ENCODE measurements at regions not wholly inside any gene's neighbourhood (a gene's known extent, or its start where the extent isn't known, plus 50 kb on each side); places are given as distances from the start of the nearest gene placed in this dataset.

DNA sequence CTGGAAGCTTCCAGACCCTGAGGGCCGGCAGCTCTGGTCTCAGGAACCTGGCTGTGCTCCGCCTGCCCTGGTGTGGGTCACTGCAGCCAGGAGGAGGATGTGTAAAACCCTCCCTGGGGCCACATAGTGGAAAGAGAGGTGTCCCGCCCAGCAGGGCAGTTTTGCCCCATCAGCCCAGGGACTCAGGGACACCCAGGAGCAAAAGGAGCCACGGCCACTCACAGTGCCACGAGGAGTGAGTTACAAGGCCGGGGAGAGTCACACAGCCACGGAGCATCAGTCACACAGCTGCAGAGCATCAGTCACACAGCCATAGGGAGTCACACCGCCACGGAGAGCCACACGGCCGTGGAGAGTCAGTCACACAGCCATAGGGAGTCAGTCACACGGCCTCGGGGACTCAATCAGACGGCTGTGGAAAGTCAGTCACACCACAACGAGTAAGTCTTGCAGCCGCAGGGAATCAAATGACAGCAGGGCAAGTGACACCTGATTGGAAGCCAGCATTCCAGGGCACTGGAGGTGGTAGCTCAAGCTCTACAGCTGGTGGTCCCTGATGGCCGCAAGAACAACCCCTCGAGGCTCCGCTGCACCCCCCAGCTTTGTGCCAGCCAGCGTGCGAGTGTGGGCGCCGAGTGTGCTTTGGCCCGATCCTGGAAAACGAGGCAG is 60.9 kb downstream of the DLL1 start:
- TF ChIP-seq POLR2A (IDR thresholded peaks at IDR 0.05), result no peak
- TF ChIP-seq, protein P1, sequence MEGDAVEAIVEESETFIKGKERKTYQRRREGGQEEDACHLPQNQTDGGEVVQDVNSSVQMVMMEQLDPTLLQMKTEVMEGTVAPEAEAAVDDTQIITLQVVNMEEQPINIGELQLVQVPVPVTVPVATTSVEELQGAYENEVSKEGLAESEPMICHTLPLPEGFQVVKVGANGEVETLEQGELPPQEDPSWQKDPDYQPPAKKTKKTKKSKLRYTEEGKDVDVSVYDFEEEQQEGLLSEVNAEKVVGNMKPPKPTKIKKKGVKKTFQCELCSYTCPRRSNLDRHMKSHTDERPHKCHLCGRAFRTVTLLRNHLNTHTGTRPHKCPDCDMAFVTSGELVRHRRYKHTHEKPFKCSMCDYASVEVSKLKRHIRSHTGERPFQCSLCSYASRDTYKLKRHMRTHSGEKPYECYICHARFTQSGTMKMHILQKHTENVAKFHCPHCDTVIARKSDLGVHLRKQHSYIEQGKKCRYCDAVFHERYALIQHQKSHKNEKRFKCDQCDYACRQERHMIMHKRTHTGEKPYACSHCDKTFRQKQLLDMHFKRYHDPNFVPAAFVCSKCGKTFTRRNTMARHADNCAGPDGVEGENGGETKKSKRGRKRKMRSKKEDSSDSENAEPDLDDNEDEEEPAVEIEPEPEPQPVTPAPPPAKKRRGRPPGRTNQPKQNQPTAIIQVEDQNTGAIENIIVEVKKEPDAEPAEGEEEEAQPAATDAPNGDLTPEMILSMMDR (IDR thresholded peaks at IDR 0.05), result no peak
- no peak overlapping the region for H3K4me3 ChIP-seq
- no peak overlapping the region for H3K27ac ChIP-seq
- intact Hi-C loops (cut with DNase I), result no loop called here
- H3K27me3 ChIP-seq, result no peaks in the 10 kb centered on the region
- H3K36me3 ChIP-seq, result no peaks in the 10 kb centered on the region
- no peaks in the 10 kb centered on the region for H3K9me3 ChIP-seq
- WGBS, 4 donors, result 74 to 88% (median 80%) methylated on average over 19 to 25 of the region's 25 CpGs
- DNase-seq (peak in 3 of 5 donors; percentile 22 to 55 (median 38)), ATAC-seq (peak in 3 of 4 donors; percentile 15 to 41 (median 28))
- H3K4me1 ChIP-seq, result peaks cover 0 to 9% (median 0%) of the 10 kb centered on the region in 12 donors

DNA sequence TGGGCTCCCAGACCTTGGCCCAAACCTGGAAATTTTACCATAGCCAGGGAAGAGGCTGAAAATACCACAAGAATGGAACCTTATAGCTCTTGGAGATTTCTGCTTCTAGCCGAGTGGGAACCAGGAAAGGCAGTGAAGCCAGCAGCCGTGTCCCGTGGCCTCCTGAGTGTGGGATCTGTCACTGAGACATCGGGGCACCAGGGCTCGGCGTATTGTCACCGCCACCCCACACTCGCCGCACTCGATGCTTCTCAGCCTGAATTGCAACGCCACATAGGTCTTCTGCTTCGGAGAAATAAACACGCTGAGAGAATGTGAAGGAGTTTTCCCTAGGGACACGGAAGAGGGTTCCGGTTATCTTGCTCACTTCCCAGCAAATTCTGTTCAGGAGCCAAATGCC is 61.5 kb downstream of the DLL1 start:
- Histone ChIP-seq H3K27ac (no peak overlapping the region), H3K4me3 (no peak overlapping the region), H3K4me1 (peaks cover 0 to 9% (median 0%) of the 10 kb centered on the region in 12 donors), H3K27me3 (no peaks in the 10 kb centered on the region), H3K9me3 (no peaks in the 10 kb centered on the region), H3K36me3 (no peaks in the 10 kb centered on the region)
- no peak for ATAC-seq
- peak in 3 of 5 donors; percentile 10 to 37 (median 17) for DNase-seq
- no peak for TF ChIP-seq POLR2A (IDR thresholded peaks at IDR 0.05)
- TF ChIP-seq, protein P1 (IDR thresholded peaks at IDR 0.05), result no peak
- intact Hi-C loops (cut with DNase I), result no loop called here
- 78 to 88% (median 85%) methylated on average over 15 of the region's 15 CpGs for WGBS, 4 donors

DNA sequence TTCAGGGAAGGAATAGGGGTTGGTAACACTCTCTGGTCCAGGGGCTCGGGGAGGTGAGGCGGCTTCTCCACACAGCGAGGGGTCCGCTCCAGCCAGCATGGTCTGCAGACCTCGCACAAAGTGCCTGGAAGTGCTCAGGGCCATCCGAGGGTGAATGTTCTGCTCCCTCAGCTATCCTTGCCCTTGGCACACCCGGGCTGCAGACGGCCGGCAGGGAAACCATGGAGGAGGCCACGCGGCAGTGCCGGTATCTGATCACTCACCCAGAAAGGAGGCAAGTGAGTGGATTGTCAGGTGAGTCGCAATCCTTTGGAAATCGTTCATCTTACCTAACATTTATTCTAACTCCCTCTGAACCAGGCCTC is 62.0 kb downstream of the DLL1 start:
- Histone ChIP-seq H3K27me3 (no peaks in the 10 kb centered on the region), H3K9me3 (no peaks in the 10 kb centered on the region), H3K27ac (no peak overlapping the region), H3K4me1 (peaks cover 0 to 9% (median 0%) of the 10 kb centered on the region in 12 donors), H3K4me3 (no peak overlapping the region), H3K36me3 (no peaks in the 10 kb centered on the region)
- 83 to 95% (median 91%) methylated on average over 7 to 14 of the region's 14 CpGs for WGBS, 4 donors
- no peak for TF ChIP-seq POLR2A (IDR thresholded peaks at IDR 0.05)
- TF ChIP-seq, protein P1 (IDR thresholded peaks at IDR 0.05), result no peak
- intact Hi-C loops (cut with DNase I), result no loop called here
- peak in 3 of 5 donors; percentile 7 to 45 (median 16) for DNase-seq
- no peak for ATAC-seq

DNA sequence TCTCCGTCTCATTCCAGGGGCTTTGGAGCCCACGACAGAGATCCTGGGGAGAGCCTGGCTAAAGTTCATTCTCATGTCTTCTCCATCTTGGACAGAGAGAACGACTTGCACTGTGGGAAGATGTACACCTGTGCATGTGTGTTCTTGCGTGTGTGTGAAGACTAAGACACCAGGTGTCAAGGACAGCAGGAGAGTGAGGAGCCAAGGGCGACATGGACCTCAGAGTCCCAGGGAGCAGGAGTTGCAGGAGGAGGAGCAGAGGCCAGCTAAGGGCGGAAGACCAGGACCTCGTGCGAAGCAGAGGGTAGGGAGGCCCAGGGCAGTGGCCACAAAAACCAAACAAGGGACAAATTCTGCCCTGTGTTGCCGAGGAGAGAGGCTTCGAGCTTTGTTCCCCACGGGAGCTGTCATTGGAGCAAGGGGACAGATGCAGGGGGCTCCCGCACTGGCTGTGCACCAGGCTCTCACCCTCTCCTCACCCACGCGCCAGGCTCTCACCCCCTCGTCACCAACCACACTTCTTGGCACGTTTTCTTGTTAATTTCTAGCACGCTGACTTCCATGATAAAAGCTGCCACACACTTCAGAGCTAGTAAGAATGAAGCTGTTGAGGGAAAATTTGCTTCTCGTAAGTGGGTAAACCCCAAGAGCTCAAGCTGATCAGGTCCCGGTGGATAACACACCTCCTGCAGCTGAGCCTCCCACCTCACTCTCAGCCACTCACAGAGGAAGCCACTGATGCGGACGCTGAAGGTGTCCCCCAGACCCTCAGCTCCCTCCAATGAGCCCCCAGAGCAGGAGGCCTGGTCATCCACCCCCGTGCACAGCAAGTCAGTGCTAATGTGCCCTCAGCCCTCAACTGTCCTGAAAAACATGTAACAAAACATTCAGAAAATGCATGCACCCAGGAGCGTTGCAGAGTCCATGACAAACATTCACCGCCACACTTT is 62.6 kb downstream of the DLL1 start:
- Histone ChIP-seq H3K36me3 (no peaks in the 10 kb centered on the region), H3K27ac (no peak overlapping the region), H3K4me3 (no peak overlapping the region), H3K27me3 (no peaks in the 10 kb centered on the region), H3K9me3 (no peaks in the 10 kb centered on the region), H3K4me1 (peaks cover 0 to 14% (median under 1%) of the 10 kb centered on the region in 12 donors)
- ATAC-seq, result no peak
- peak in 3 of 5 donors; percentile 5 to 51 (median 7) for DNase-seq
- intact Hi-C loops (cut with DNase I), result no loop called here
- TF ChIP-seq, protein P1 (IDR thresholded peaks at IDR 0.05), result no peak
- TF ChIP-seq POLR2A (IDR thresholded peaks at IDR 0.05), result no peak
- WGBS, 4 donors, result 90 to 94% (median 92%) methylated on average over 23 to 24 of the region's 24 CpGs
